GM12874 (cell line): ENCODE measurements at regions not wholly inside any gene's neighbourhood (a gene's known extent, or its start where the extent isn't known, plus 50 kb on each side); places are given as distances from the start of the nearest gene placed in this dataset.

Source experiments
- CTCF ChIP-seq: IDR thresholded peaks from 2 replicates; pipeline ENCODE4 v1.5.1; 2011; ENCODE audit warnings: low read depth, mild to moderate bottlenecking, control low read depth, low read length, moderate library complexity; ENCODE audit not compliant: insufficient read depth

DNA sequence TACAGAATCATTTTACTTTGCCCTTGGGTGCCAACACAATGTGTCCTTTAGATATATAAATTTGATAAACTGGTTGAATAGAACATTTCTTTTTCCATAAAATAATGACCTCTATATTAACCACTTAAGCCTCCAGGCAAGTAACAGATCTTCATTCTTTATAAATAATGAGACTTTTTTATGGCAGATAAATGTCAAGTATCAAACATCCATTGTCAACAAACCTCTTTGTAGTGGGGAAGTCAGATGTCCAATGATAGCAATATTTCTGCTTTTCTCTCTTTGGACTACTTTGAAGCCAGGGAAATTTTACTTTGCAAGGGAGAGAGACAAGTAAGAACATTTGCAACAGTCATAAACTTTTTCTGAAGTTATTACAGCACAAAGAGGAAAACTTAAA is 841.2 kb downstream of the CDH8 start:
- no peak for TF ChIP-seq CTCF

GRCh38 chr16:61194573-61194972 is 841.7 kb downstream of the CDH8 start:
- no peak for TF ChIP-seq CTCF

DNA sequence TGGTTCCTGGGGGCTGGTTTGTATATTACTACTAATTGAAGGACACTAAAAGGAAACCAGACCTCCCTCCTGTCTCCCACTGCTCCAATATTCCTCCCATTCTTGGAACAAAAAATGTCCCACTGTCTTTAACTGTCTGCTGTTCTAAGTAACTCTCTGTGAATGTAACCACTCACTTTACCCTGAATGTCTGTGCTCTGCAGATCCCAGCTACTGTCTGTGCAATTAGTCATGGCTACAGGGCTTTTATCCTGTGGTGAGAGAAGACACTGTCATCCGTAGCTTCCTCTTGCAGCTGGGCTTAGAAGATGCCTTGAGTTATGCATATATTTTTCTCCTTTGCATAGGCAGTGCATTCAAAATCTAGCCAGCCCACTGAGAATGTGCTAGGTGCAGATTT is 853.8 kb downstream of the CDH8 start:
- no peak for TF ChIP-seq CTCF

DNA sequence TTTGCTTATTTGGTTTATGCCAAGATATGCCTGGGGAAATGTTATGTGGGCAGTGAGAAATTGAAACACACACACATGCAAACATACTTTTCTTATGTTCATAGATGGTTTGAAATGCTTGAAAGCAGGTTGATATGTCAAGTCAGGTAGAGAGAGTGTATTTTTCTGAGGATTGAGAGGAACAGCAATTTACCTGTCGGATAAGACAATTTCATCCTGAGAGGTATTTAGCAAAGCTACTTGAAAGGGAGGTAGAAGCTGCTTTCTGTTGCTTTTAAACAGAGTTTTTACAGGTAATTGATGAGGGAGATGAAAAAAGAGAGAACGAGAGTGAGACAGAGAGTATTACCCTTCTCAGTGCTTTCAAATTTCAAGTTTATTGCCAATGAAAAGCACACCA is 854.3 kb downstream of the CDH8 start:
- no peak for TF ChIP-seq CTCF

DNA sequence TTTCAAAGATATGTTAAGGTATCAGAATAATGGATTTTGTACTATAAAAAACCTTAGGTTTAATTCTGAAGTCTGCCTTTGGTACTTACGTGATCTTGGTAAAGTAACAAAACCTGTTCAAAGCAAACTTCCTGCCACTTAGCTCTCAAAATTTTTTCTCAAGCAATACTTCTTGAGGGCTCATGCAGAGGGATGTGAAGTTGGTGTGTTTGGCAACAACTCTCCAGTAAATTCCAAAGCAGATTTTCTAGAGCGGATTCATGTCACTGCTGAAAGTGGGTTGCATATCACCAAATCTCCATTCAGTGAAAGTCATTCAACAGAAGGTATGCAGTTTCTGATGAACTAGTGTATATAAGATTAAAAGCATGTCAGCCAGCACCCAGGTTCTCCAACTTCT is 856.7 kb downstream of the CDH8 start:
- no peak for TF ChIP-seq CTCF

GRCh38 chr16:61165797-61166196 is 870.4 kb downstream of the CDH8 start:
- no peak for TF ChIP-seq CTCF

GRCh38 chr16:61150351-61150750 is 885.9 kb downstream of the CDH8 start:
- no peak for TF ChIP-seq CTCF

- no peak for TF ChIP-seq CTCF
Measured at GRCh38 chr16:61149709-61150108, 886.5 kb downstream of the CDH8 start.
